B cell (primary cell): ENCODE measurements at regions not wholly inside any gene's neighbourhood (a gene's known extent, or its start where the extent isn't known, plus 50 kb on each side); places are given as distances from the start of the nearest gene placed in this dataset.
A peak's percentile ranks its signal among the peaks of the same experiment; 100 is the strongest.

Experiments
- ATAC-seq: fragments of 200-7000 bp; cut with Tn5 transposase; one replicate; pipeline ENCODE4 v1.10.0; 2021; ENCODE audit warnings: low read depth, mild to moderate bottlenecking, moderate number of reproducible peaks, moderate library complexity
- CTCF ChIA-PET: fragments of 350-600 bp; sonication (Branson Sonifier 250); formaldehyde crosslinking; loops from one replicate; lab custom pipeline; 2021; ENCODE audit warnings: antibody characterized with exemption, inconsistent platforms; lab: Charles Lee
- POLR2A ChIA-PET: fragments of 350-600 bp; sonication (Branson Sonifier 250); formaldehyde crosslinking; loops from one replicate; lab custom pipeline; 2021; ENCODE audit warnings: antibody characterized with exemption; lab: Charles Lee
- DNase-seq: peaks from one replicate; pipeline ENCODE4 v3.0.0; 2013
- H2AFZ ChIP-seq: 2 replicates; pipeline ENCODE4 v1.6.1; 2012; ENCODE audit warnings: mild to moderate bottlenecking, low read depth, low read length; ENCODE audit not compliant: insufficient read depth, poor library complexity, severe bottlenecking
- H3K27ac ChIP-seq, 2 donors: 1 replicate in 1 of 2; 2 replicates in 1 of 2; pipeline ENCODE4 v1.5.1; 2012 to 2013; ENCODE audit warnings: low read length in 2 of 2, mild to moderate bottlenecking in 2 of 2, moderate library complexity in 1 of 2
- H3K27me3 ChIP-seq, 4 experiments: fragments of 200-600 bp in 1 of 4; sonication (generic) in 1 of 4; replicated peaks in 1 of 4; 1 replicate in 2 of 4; 2 replicates in 2 of 4; pipeline versions ENCODE4 v1.6.1 to v1.7.0; 2013 to 2016; ENCODE audit warnings: low read length in 3 of 4, mild to moderate bottlenecking in 2 of 4, mixed read lengths in 1 of 4, moderate library complexity in 1 of 4; ENCODE audit not compliant: insufficient read depth in 4 of 4, control insufficient read depth in 3 of 4; ENCODE audit errors: control extremely low read depth in 1 of 4
- H3K36me3 ChIP-seq, 2 experiments: replicated peaks in 1 of 2; 1 replicate in 1 of 2; 2 replicates in 1 of 2; pipeline versions ENCODE4 v1.6.1 to v1.7.1; 2013; ENCODE audit warnings: low read length in 1 of 2; ENCODE audit not compliant: insufficient read depth in 2 of 2, control insufficient read depth in 1 of 2; ENCODE audit errors: control extremely low read depth in 1 of 2, extremely low read depth in 1 of 2
- H3K4me1 ChIP-seq, 2 donors: fragments of 200-600 bp in 1 of 2; sonication (generic) in 1 of 2; 1 replicate in 1 of 2; 2 replicates in 1 of 2; pipeline versions ENCODE4 v1.5.1 to v1.6.1; 2013 to 2017; ENCODE audit warnings: low read length in 2 of 2; ENCODE audit not compliant: control insufficient read depth in 2 of 2, insufficient read depth in 2 of 2
- H3K4me2 ChIP-seq: replicated peaks from 2 replicates; pipeline ENCODE3; 2012; ENCODE audit warnings: mild to moderate bottlenecking, low read depth, low read length; ENCODE audit not compliant: poor library complexity, severe bottlenecking
- H3K4me3 ChIP-seq, 5 experiments: fragments of 200-600 bp in 1 of 5; sonication (generic) in 1 of 5; 1 replicate in 3 of 5; 2 replicates in 2 of 5; pipeline versions ENCODE4 v1.5.1 to v1.7.0; 2011 to 2016; ENCODE audit warnings: low read length in 4 of 5, mild to moderate bottlenecking in 4 of 5, low read depth in 2 of 5, control low read depth in 1 of 5, moderate library complexity in 1 of 5; ENCODE audit not compliant: insufficient read depth in 1 of 5; ENCODE audit errors: control extremely low read depth in 1 of 5, extremely low read depth in 1 of 5
- H3K79me2 ChIP-seq: fragments of 200-600 bp; sonication (generic); one replicate; pipeline ENCODE4 v1.6.0; 2016; ENCODE audit warnings: low read length; ENCODE audit not compliant: control insufficient read depth, insufficient read depth
- H3K9ac ChIP-seq: fragments of 200-600 bp; sonication (generic); 2 replicates; pipeline ENCODE4 v1.6.1; 2017; ENCODE audit warnings: mild to moderate bottlenecking, low read length, moderate library complexity
- H3K9me3 ChIP-seq, 3 donors: one replicate each; pipeline versions ENCODE4 v1.6.1 to v1.7.1; 2013; ENCODE audit warnings: low read length in 2 of 3; ENCODE audit not compliant: control insufficient read depth in 2 of 3, insufficient read depth in 1 of 3; ENCODE audit errors: control extremely low read depth in 1 of 3
- H4K20me1 ChIP-seq: 2 replicates; pipeline ENCODE4 v1.6.0; 2012; ENCODE audit warnings: mild to moderate bottlenecking, low read length; ENCODE audit not compliant: insufficient read depth, control insufficient read depth, poor library complexity, severe bottlenecking
- H3K27ac Mint-ChIP-seq: one replicate; pipeline ENCODE4 v1.8.0; 2021; ENCODE audit warnings: mixed read lengths
- H3K27me3 Mint-ChIP-seq: one replicate; pipeline ENCODE4 v1.8.0; 2021; ENCODE audit warnings: mixed read lengths
- H3K4me1 Mint-ChIP-seq: one replicate; pipeline ENCODE4 v1.8.0; 2021; ENCODE audit warnings: mixed read lengths
- H3K4me3 Mint-ChIP-seq: one replicate; pipeline ENCODE4 v1.8.0; 2021; ENCODE audit warnings: mixed read lengths
- H3K9me3 Mint-ChIP-seq: one replicate; pipeline ENCODE4 v1.8.0; 2022; ENCODE audit warnings: mixed read lengths; ENCODE audit not compliant: insufficient read depth
- CTCF ChIP-seq: fragments of 200-600 bp; IDR thresholded peaks from one replicate; pipeline ENCODE4 v1.8.0; 2022; ENCODE audit warnings: antibody characterized with exemption, mild to moderate bottlenecking
- EZH2 ChIP-seq: IDR thresholded peaks from 2 replicates; pipeline ENCODE4 v1.6.1; 2012; ENCODE audit warnings: borderline replicate concordance, low read depth, mild to moderate bottlenecking, moderate library complexity, low read length; ENCODE audit not compliant: insufficient read depth, poor library complexity, severe bottlenecking
- WGBS: methylation state at CpG from one replicate; pipeline ENCODE4 v1.1.5; 2013; ENCODE audit warnings: missing lambda C conversion rate; ENCODE audit not compliant: insufficient coverage; 5-methylcytosine and 5-hydroxymethylcytosine counted together
- intact Hi-C: fragments of 100-400 bp; cut with micrococcal nuclease; formaldehyde crosslinking; loops from one replicate; pipeline ENCODE4 v1.10.0; 2022

GRCh38 chr17:77449373-77449907, 308.7 kb downstream of the SEC14L1 start:
- Histone ChIP-seq H3K4me3 (peak overlapping the region in 4 of 5 experiments; percentile 91 to 96 (median 94)), H2AFZ (no peak overlapping the region), H3K79me2 (peaks cover 79% of the 10 kb centered on the region), H3K27me3 (no peaks in the 10 kb centered on the region), H3K9ac (peak overlapping the region; percentile 90), H3K4me1 (peaks cover 66 to 86% of the 10 kb centered on the region in 2 donors), H3K27ac (peak overlapping the region; percentile 66 to 96), H3K36me3 (peaks cover 0 to 6% of the 10 kb centered on the region in 2 experiments), H3K9me3 (no peaks in the 10 kb centered on the region), H3K4me2 (peak overlapping the region; percentile 96), H4K20me1 (no peaks in the 10 kb centered on the region)
- DNase-seq, result no peak
- Mint-ChIP-seq H3K9me3 (no peaks in the 10 kb centered on the region), H3K27ac (peak overlapping the region; percentile 96), H3K27me3 (no peaks in the 10 kb centered on the region), H3K4me3 (peak overlapping the region; percentile 93), H3K4me1 (peaks cover 70% of the 10 kb centered on the region)
- POLR2A ChIA-PET, result interaction anchor here (0.5 to 8.7 kb wide), 10 partner anchors 9 to 124 kb away, joined by 3 to 147 read pairs (median 10); no protein-coding TSS in a partner anchor
- TF ChIP-seq EZH2, result no peak
- no peak for TF ChIP-seq CTCF
- WGBS, result 35% methylated on average over 8 of the region's 9 CpGs
- intact Hi-C loops, result loop anchor here (5.0 to 10.0 kb wide), 2 partner anchors 305 to 1182 kb away; partner anchors contain the start of genes SEC14L1 and UBALD2
- ATAC-seq, result no peak
- CTCF ChIA-PET, result interaction anchor here (0.7 to 6.4 kb wide), 9 partner anchors 8 to 49 kb away, joined by 3 to 65 read pairs (median 5); no protein-coding TSS in a partner anchor
